ENCODE measurements at regions not wholly inside any gene's neighbourhood (a gene's known extent, or its start where the extent isn't known, plus 50 kb on each side); places are given as distances from the start of the nearest gene placed in this dataset.

DNA sequence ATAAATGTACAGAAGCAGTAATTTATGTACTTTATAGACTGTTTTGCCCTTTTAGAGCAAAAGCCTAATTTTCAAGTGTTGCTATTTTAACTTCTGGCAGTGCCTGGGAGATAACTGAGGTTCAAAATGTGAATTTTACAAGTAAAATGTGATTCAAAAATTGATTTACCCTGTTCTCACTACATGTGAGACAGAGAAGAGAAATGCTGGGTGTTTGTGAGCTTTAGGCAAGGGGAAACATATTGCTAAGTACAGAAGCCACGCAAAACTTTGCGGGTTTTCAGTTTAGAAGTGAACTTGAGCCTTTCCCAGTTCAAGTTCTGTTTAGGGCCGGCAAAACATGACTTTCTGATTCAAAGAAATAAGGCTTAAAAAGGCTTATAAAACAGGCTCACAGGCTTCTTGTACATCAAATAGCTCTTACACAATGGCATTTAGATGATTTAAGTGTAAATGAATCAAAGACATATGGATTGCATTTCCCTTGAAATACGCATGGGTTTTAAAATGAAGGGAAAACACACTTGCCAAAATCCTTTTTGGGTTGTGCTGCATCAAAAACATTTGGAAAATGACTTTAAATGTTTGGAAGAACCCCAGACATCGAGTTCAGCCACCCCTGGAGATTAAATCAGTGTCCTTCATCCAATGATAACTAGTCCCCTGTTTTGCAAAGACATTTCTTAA is 370.8 kb upstream of the MEF2C start:
- ATAC-seq, result no peak
- no peak for TF ChIP-seq TOX (CRISPR knock-in tag; IDR thresholded peaks at IDR 0.05; ENCODE audit: borderline replicate concordance)
- no peak for TF ChIP-seq ZFP3 (CRISPR knock-in tag; IDR thresholded peaks at IDR 0.05)
- TF ChIP-seq GLIS3 (CRISPR knock-in tag; IDR thresholded peaks at IDR 0.05), result no peak
- TF ChIP-seq PATZ1 (CRISPR knock-in tag; IDR thresholded peaks at IDR 0.05; ENCODE audit: borderline replicate concordance), result no peak
- no peak for TF ChIP-seq ZNF565 (CRISPR knock-in tag; conservative IDR thresholded peaks at IDR 0.05; ENCODE audit: low read depth)
- TF ChIP-seq ZNF8 (CRISPR knock-in tag; IDR thresholded peaks at IDR 0.05), result no peak
- TF ChIP-seq OSR1 (CRISPR knock-in tag; IDR thresholded peaks at IDR 0.05), result no peak
- TF ChIP-seq ISL1 (CRISPR knock-in tag; IDR thresholded peaks at IDR 0.05), result no peak
- no peak for TF ChIP-seq CSDC2 (CRISPR knock-in tag; IDR thresholded peaks at IDR 0.05)
- TF ChIP-seq POU6F1 (CRISPR knock-in tag; IDR thresholded peaks at IDR 0.05; ENCODE audit: borderline replicate concordance, low read depth), result no peak
- no peak for TF ChIP-seq BACH2 (CRISPR knock-in tag; IDR thresholded peaks at IDR 0.05; ENCODE audit: borderline replicate concordance)
- TF ChIP-seq SNAI2 (CRISPR knock-in tag; IDR thresholded peaks at IDR 0.05), result no peak
- TF ChIP-seq CSRNP3 (CRISPR knock-in tag; IDR thresholded peaks at IDR 0.05), result no peak
- no peak for TF ChIP-seq ZC3H10 (CRISPR knock-in tag; IDR thresholded peaks at IDR 0.05)
- TF ChIP-seq ARNTL (CRISPR knock-in tag; IDR thresholded peaks at IDR 0.05; ENCODE audit: borderline replicate concordance, low read depth), result no peak
- no peak for TF ChIP-seq PPARA (CRISPR knock-in tag; IDR thresholded peaks at IDR 0.05; ENCODE audit: borderline replicate concordance)
- no peak for TF ChIP-seq RARB (CRISPR knock-in tag; IDR thresholded peaks at IDR 0.05)
- TF ChIP-seq ZNF70 (CRISPR knock-in tag; IDR thresholded peaks at IDR 0.05), result no peak
- TF ChIP-seq TCF4 (CRISPR knock-in tag; IDR thresholded peaks at IDR 0.05; ENCODE audit: borderline replicate concordance), result no peak

- TF ChIP-seq ZNF8 (CRISPR knock-in tag; IDR thresholded peaks at IDR 0.05) (no peak), ZC3H10 (CRISPR knock-in tag; IDR thresholded peaks at IDR 0.05) (no peak), PPARA (CRISPR knock-in tag; IDR thresholded peaks at IDR 0.05; ENCODE audit: borderline replicate concordance) (no peak), BACH2 (CRISPR knock-in tag; IDR thresholded peaks at IDR 0.05; ENCODE audit: borderline replicate concordance) (no peak), RARB (CRISPR knock-in tag; IDR thresholded peaks at IDR 0.05) (no peak), ZNF565 (CRISPR knock-in tag; conservative IDR thresholded peaks at IDR 0.05; ENCODE audit: low read depth) (no peak), ZFP3 (CRISPR knock-in tag; IDR thresholded peaks at IDR 0.05) (no peak), POU6F1 (CRISPR knock-in tag; IDR thresholded peaks at IDR 0.05; ENCODE audit: borderline replicate concordance, low read depth) (no peak), OSR1 (CRISPR knock-in tag; IDR thresholded peaks at IDR 0.05) (no peak), PATZ1 (CRISPR knock-in tag; IDR thresholded peaks at IDR 0.05; ENCODE audit: borderline replicate concordance) (no peak), TOX (CRISPR knock-in tag; IDR thresholded peaks at IDR 0.05; ENCODE audit: borderline replicate concordance) (no peak), ISL1 (CRISPR knock-in tag; IDR thresholded peaks at IDR 0.05) (no peak), CREB5 (CRISPR knock-in tag; IDR thresholded peaks at IDR 0.05; ENCODE audit: low read depth) (no peak), ZNF70 (CRISPR knock-in tag; IDR thresholded peaks at IDR 0.05) (no peak)
- no peak for ATAC-seq
Observed at GRCh38 chr5:89246864-89247263, 363.9 kb upstream of the MEF2C start.
